ENCODE measurements at regions not wholly inside any gene's neighbourhood (a gene's known extent, or its start where the extent isn't known, plus 50 kb on each side); places are given as distances from the start of the nearest gene placed in this dataset.

GRCh38 chrX:16222151-16222550 is 54.9 kb downstream of the MAGEB17 start:
- no peak for TF ChIP-seq CTCF (IDR thresholded peaks at IDR 0.05)
- H3K36me3 Mint-ChIP-seq (ENCODE audit: low read depth) = peaks cover 14% of the 10 kb centered on the region
- peak overlapping the region; percentile 71; the same call in 1 of the 2 replicates for H3K4me3 Mint-ChIP-seq
- no peaks in the 10 kb centered on the region for H3K27me3 Mint-ChIP-seq (ENCODE audit: insufficient read depth)
- H3K9me3 Mint-ChIP-seq = peaks cover 14% of the 10 kb centered on the region
- peaks cover 25% of the 10 kb centered on the region for H3K4me1 Mint-ChIP-seq (ENCODE audit: low read depth)
- H3K27ac Mint-ChIP-seq = peak overlapping the region; percentile 64
- DNase-seq = peak; percentile 76

- DNase-seq = no peak
- no peak overlapping the region for H3K4me3 Mint-ChIP-seq
- H3K27ac Mint-ChIP-seq = no peak overlapping the region
- TF ChIP-seq CTCF (IDR thresholded peaks at IDR 0.05) = no peak
- no peaks in the 10 kb centered on the region for H3K27me3 Mint-ChIP-seq (ENCODE audit: insufficient read depth)
- peaks cover 25% of the 10 kb centered on the region for H3K4me1 Mint-ChIP-seq (ENCODE audit: low read depth)
- peaks cover 14% of the 10 kb centered on the region for H3K36me3 Mint-ChIP-seq (ENCODE audit: low read depth)
- peaks cover 14% of the 10 kb centered on the region for H3K9me3 Mint-ChIP-seq
These were observed 56.1 kb downstream of the MAGEB17 start for GRCh38 chrX:16223385-16223784.

- peak; percentile 70 for DNase-seq
- no peak for TF ChIP-seq CTCF (IDR thresholded peaks at IDR 0.05)
- H3K4me1 Mint-ChIP-seq (ENCODE audit: low read depth) = peaks cover 16% of the 10 kb centered on the region
These were observed 71.9 kb downstream of the MAGEB17 start for GRCh38 chrX:16239211-16239610.

GRCh38 chrX:16240231-16240905 is 73.1 kb downstream of the MAGEB17 start:
- no peaks in the 10 kb centered on the region for H3K36me3 Mint-ChIP-seq (ENCODE audit: low read depth)
- peaks cover 1% of the 10 kb centered on the region; the same call in 1 of the 2 replicates for H3K9me3 Mint-ChIP-seq
- DNase-seq = no peak
- H3K27ac Mint-ChIP-seq = no peak overlapping the region
- H3K4me3 Mint-ChIP-seq = no peak overlapping the region
- no peak for TF ChIP-seq CTCF (IDR thresholded peaks at IDR 0.05)
- peaks cover 16% of the 10 kb centered on the region for H3K4me1 Mint-ChIP-seq (ENCODE audit: low read depth)
- no peaks in the 10 kb centered on the region for H3K27me3 Mint-ChIP-seq (ENCODE audit: insufficient read depth)

More at GRCh38 chrX:16239211-16239610, 71.9 kb downstream of the MAGEB17 start:
- H3K27me3 Mint-ChIP-seq (ENCODE audit: insufficient read depth) = no peaks in the 10 kb centered on the region; the same call in 1 of the 2 replicates
- 0 out of 2 replicates have a peak overlapping the region, but pooled peaks have one; percentile 14 for H3K27ac Mint-ChIP-seq
- peaks cover 4% of the 10 kb centered on the region; the same call in 1 of the 2 replicates for H3K9me3 Mint-ChIP-seq
- no peaks in the 10 kb centered on the region for H3K36me3 Mint-ChIP-seq (ENCODE audit: low read depth)
- peak overlapping the region; percentile 5; the same call in 1 of the 2 replicates for H3K4me3 Mint-ChIP-seq

- no peak for DNase-seq
- H3K36me3 Mint-ChIP-seq (ENCODE audit: low read depth) = no peaks in the 10 kb centered on the region
- no peaks in the 10 kb centered on the region for H3K9me3 Mint-ChIP-seq
- no peak overlapping the region for H3K4me3 Mint-ChIP-seq
- H3K4me1 Mint-ChIP-seq (ENCODE audit: low read depth) = peaks cover 16% of the 10 kb centered on the region
- no peak overlapping the region for H3K27ac Mint-ChIP-seq
- H3K27me3 Mint-ChIP-seq (ENCODE audit: insufficient read depth) = no peaks in the 10 kb centered on the region; the same call in 1 of the 2 replicates
- no peak for TF ChIP-seq CTCF (IDR thresholded peaks at IDR 0.05)
These were observed 73.7 kb downstream of the MAGEB17 start for GRCh38 chrX:16240968-16241367.
